ENCODE measurements at regions not wholly inside any gene's neighbourhood (a gene's known extent, or its start where the extent isn't known, plus 50 kb on each side); places are given as distances from the start of the nearest gene placed in this dataset.

- TF ChIP-seq CTCF (IDR thresholded peaks at IDR 0.05): no peak
- intact Hi-C loops (cut with DNase I): no loop called here
- Histone ChIP-seq H3K36me3 (ENCODE audit: insufficient read depth in 1 of 2, low read depth in 1 of 2) (no peaks in the 10 kb centered on the region), H3K4me3 (no peak overlapping the region), H3K27me3 (ENCODE audit: insufficient read depth in 3 of 3, low read length in 2 of 3) (peaks cover 0 to 31% (median 0%) of the 10 kb centered on the region in 3 donors), H3K9me3 (no peaks in the 10 kb centered on the region), H3K27ac (no peak overlapping the region), H3K4me1 (no peaks in the 10 kb centered on the region)
- WGBS, 3 donors: 41 to 48% (median 48%) methylated on average over 6 of the region's 6 CpGs
- DNase-seq: no peak
- ATAC-seq: no peak
Measured at GRCh38 chr1:11358984-11359383, 86.0 kb downstream of the UBIAD1 start.

DNA sequence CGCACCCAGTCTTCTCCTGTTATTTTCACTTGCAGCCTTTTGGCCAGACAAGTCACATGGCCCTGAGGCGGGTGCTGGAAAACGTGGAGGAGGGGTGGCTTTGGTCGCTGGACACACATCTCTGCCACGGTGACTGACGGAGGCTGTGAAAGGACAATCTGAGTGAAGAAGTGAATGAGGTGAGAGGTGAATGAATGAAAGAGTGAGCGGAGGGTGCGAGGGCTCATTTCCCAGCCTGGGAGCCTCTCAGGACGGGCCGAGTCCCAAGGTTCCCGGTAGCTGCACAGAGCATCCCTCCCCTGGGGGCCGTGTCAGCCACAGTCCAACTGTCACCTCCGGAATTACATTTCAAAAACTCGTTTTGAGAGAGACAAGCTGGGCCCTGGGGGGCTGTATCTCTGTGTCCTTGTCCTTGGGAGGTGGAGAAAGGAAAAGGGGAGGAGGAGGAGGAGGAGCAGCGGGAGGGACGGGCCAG lies 89.6 kb downstream of the UBIAD1 start:
- Histone ChIP-seq H3K9me3 (no peaks in the 10 kb centered on the region), H3K27ac (no peak overlapping the region), H3K4me3 (no peak overlapping the region), H3K4me1 (no peaks in the 10 kb centered on the region), H3K27me3 (ENCODE audit: insufficient read depth in 3 of 3, low read length in 2 of 3) (peaks cover 0 to 12% (median 0%) of the 10 kb centered on the region in 3 donors), H3K36me3 (ENCODE audit: insufficient read depth in 1 of 2, low read depth in 1 of 2) (no peaks in the 10 kb centered on the region)
- no peak for TF ChIP-seq CTCF (IDR thresholded peaks at IDR 0.05)
- WGBS, 3 donors: 41 to 49% (median 45%) methylated on average over 16 of the region's 16 CpGs
- no peak for ATAC-seq
- no peak for DNase-seq
- intact Hi-C loops (cut with DNase I): no loop called here

DNA sequence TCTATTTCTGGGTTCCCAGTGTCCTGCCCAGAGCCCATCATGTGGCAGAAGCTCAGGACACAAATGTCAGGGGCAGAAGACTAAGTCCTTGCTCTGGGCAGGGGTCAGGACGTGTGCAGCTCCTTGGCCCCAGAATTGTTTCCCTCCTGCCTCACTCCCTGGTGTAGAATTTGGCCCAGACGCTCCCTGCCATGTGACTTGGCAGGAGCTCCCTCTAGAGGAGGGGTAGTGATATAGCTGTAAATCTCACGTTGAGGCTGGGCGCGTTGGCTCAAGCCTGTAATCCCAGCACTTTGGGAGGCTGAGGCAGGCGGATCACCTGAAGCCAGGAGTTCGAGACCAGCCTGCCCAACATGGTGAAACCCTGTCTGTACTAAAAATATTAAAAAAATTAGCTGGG lies 91.2 kb downstream of the UBIAD1 start:
- peaks cover 0 to 6% (median 0%) of the 10 kb centered on the region in 3 donors for H3K27me3 ChIP-seq (ENCODE audit: insufficient read depth in 3 of 3, low read length in 2 of 3)
- 46 to 63% (median 47%) methylated on average over 7 of the region's 7 CpGs for WGBS, 3 donors
- H3K4me3 ChIP-seq: no peak overlapping the region
- TF ChIP-seq CTCF (IDR thresholded peaks at IDR 0.05): peak; percentile 63
- no peaks in the 10 kb centered on the region for H3K9me3 ChIP-seq
- ATAC-seq: peak; percentile 86 to 98 (median 96)
- no peak overlapping the region for H3K27ac ChIP-seq
- no peaks in the 10 kb centered on the region for H3K36me3 ChIP-seq (ENCODE audit: insufficient read depth in 1 of 2, low read depth in 1 of 2)
- peak in 1 of 2 donors; percentile 67 for DNase-seq
- no peaks in the 10 kb centered on the region for H3K4me1 ChIP-seq
- intact Hi-C loops (cut with DNase I): loop anchor here (2.0 kb wide), 1 partner anchor 27 kb away; no protein-coding TSS in a partner anchor

DNA sequence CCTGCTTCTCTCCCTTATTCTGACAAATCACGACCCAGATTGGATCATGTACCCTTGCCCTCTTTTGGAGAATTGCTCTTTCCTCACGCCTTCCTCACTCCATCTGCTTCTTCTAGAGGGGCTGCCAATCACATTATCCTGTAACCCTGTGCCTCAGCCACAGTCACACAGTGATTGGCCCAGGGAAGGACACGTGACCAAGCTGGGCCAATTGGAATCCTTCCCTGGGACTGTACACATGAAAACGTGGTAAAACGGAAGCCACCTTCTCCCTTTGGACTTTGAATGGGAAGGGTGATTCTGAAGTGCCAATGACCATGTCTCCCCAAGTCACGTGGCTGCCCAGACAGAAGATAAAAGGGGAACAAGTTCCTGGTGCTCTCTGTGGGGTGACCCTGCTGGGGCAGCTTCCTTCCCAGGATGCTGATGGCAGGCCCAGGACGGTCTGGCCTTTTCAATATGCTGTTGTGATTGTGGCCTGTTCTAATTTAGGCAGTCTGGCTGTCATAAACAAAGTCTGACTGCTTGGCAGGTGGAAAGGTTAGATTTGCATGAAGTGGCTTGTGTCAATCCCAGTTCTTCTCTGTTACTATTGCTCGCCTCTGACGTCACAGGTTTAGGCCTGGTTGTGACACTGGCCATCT lies 92.9 kb downstream of the UBIAD1 start:
- Histone ChIP-seq H3K4me3 (no peak overlapping the region), H3K9me3 (no peaks in the 10 kb centered on the region), H3K4me1 (no peaks in the 10 kb centered on the region), H3K36me3 (ENCODE audit: insufficient read depth in 1 of 2, low read depth in 1 of 2) (no peaks in the 10 kb centered on the region), H3K27ac (no peak overlapping the region), H3K27me3 (ENCODE audit: insufficient read depth in 3 of 3, low read length in 2 of 3) (peaks cover 0 to 10% (median 3%) of the 10 kb centered on the region in 3 donors)
- intact Hi-C loops (cut with DNase I): loop anchor here (2.0 kb wide), 1 partner anchor 29 kb away; no protein-coding TSS in a partner anchor
- no peak for TF ChIP-seq CTCF (IDR thresholded peaks at IDR 0.05)
- ATAC-seq (no peak), DNase-seq (no peak)
- 75 to 86% (median 79%) methylated on average over 9 of the region's 9 CpGs for WGBS, 3 donors

All from psoas muscle (tissue), 7 donors.